Kidney epithelial cell (primary cell): ENCODE measurements at regions not wholly inside any gene's neighbourhood (a gene's known extent, or its start where the extent isn't known, plus 50 kb on each side); places are given as distances from the start of the nearest gene placed in this dataset.

Experiments used
- DNase-seq: peaks from one replicate; pipeline ENCODE4 v3.0.0-alpha.2; 2010; ENCODE audit warnings: low read depth
- H3K27me3 ChIP-seq: 2 replicates; pipeline ENCODE4 v1.6.0; 2011; ENCODE audit warnings: low read length; ENCODE audit not compliant: control insufficient read depth, insufficient read depth
- H3K36me3 ChIP-seq: 2 replicates; pipeline ENCODE4 v1.5.1; 2011; ENCODE audit warnings: low read length; ENCODE audit not compliant: control insufficient read depth, insufficient read depth
- H3K4me3 ChIP-seq: 2 replicates; pipeline ENCODE4 v1.5.1; 2011; ENCODE audit warnings: low read depth, mild to moderate bottlenecking, control low read depth, low read length
- TF ChIP-seq, protein P1 (sequence below): IDR thresholded peaks from 2 replicates; pipeline ENCODE4 v1.5.1; 2011; ENCODE audit warnings: mild to moderate bottlenecking, moderate library complexity, low read length, control low read depth, inconsistent platforms; ENCODE audit not compliant: insufficient read depth, poor library complexity, severe bottlenecking

DNA sequence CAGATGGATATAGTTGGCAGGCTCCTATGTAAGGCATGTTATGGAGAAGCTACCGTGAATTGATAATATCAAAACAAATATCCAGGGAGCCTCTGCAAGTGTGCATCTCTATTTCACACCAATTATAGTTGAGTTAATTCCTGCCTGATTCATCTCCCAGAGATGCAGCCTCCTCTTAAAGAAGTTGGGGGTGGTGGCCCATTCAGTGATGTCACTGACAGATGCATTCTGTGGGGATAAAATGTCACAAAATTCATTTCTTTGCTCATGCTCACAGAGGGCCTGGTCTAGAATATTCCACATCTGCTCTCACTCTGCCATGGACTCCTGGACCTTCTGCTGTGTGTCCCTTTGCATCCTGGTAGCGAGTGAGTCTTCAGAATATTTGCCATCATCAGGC is 189.1 kb upstream of the PRSS1 start:
- no peak overlapping the region for H3K4me3 ChIP-seq
- DNase-seq: no peak

GRCh38 chr7:142557971-142558582 is 191.2 kb upstream of the PRSS1 start:
- Histone ChIP-seq H3K27me3 (no peaks in the 10 kb centered on the region), H3K36me3 (no peaks in the 10 kb centered on the region), H3K4me3 (no peak overlapping the region)
- TF ChIP-seq, protein P1, sequence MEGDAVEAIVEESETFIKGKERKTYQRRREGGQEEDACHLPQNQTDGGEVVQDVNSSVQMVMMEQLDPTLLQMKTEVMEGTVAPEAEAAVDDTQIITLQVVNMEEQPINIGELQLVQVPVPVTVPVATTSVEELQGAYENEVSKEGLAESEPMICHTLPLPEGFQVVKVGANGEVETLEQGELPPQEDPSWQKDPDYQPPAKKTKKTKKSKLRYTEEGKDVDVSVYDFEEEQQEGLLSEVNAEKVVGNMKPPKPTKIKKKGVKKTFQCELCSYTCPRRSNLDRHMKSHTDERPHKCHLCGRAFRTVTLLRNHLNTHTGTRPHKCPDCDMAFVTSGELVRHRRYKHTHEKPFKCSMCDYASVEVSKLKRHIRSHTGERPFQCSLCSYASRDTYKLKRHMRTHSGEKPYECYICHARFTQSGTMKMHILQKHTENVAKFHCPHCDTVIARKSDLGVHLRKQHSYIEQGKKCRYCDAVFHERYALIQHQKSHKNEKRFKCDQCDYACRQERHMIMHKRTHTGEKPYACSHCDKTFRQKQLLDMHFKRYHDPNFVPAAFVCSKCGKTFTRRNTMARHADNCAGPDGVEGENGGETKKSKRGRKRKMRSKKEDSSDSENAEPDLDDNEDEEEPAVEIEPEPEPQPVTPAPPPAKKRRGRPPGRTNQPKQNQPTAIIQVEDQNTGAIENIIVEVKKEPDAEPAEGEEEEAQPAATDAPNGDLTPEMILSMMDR: peak; percentile 67
- no peak for DNase-seq

More for the DNA sequence above, 189.1 kb upstream of the PRSS1 start:
- no peaks in the 10 kb centered on the region for H3K36me3 ChIP-seq
- no peaks in the 10 kb centered on the region for H3K27me3 ChIP-seq
- TF ChIP-seq, protein P1: no peak

- DNase-seq: peak; percentile 94
- TF ChIP-seq, protein P1: peak; percentile 37
- no peaks in the 10 kb centered on the region for H3K36me3 ChIP-seq
- H3K27me3 ChIP-seq: no peaks in the 10 kb centered on the region
- no peak overlapping the region for H3K4me3 ChIP-seq
Measured at GRCh38 chr7:142556740-142557139, 192.5 kb upstream of the PRSS1 start.

DNA sequence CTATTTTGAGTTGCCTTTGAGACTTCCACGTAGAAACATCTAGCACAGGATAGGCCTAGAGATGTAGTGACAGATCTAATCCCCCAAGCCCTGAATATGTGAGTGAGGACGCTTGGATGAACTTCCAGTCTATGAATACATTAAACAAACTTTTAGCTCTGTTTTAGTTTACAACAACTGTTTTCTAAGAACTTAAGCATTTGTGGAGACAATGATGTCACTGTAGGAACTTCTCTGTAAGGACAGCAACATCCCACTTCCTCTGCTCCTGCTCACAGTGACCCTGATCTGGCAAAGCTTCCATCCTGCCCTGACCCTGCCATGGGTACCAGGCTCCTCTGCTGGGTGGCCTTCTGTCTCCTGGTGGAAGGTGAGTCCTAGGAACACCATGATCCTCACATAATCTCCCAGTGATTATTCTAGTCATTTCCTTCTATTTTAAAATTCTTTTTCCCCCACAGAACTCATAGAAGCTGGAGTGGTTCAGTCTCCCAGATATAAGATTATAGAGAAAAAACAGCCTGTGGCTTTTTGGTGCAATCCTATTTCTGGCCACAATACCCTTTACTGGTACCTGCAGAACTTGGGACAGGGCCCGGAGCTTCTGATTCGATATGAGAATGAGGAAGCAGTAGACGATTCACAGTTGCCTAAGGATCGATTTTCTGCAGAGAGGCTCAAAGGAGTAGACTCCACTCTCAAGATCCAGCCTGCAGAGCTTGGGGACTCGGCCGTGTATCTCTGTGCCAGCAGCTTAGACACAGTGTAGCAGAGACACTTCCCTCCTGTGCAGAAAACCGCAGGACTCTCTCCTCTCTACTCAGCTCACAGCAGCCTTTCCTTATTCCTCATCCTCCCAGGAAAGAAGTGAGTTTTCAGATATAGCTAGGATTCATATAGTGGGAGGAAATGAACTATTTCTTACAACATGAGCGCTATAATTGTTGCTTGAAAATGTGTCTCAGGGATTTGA is 194.4 kb upstream of the PRSS1 start:
- Histone ChIP-seq H3K27me3 (no peaks in the 10 kb centered on the region), H3K4me3 (no peak overlapping the region), H3K36me3 (no peaks in the 10 kb centered on the region)
- TF ChIP-seq, protein P1: no peak
- DNase-seq: no peak

- no peaks in the 10 kb centered on the region for H3K27me3 ChIP-seq
- no peak overlapping the region for H3K4me3 ChIP-seq
- no peak for DNase-seq
- no peaks in the 10 kb centered on the region for H3K36me3 ChIP-seq
- TF ChIP-seq, protein P1: no peak
Measured at GRCh38 chr7:142553216-142553615, 196.1 kb upstream of the PRSS1 start.
